ENCODE measurements at regions not wholly inside any gene's neighbourhood (a gene's known extent, or its start where the extent isn't known, plus 50 kb on each side); places are given as distances from the start of the nearest gene placed in this dataset.
"Not testable (repeated sequence)": the region's sequence is repeated elsewhere in the genome, so short reads cannot be mapped to it uniquely, and the experiment has no call there.

- not testable (repeated sequence) for DNase-seq
Observed at GRCh38 chr12:131624756-131625501, 86.0 kb upstream of the SFSWAP start.

- not testable (repeated sequence) for DNase-seq
Observed at GRCh38 chr12:131625966-131626722, 84.7 kb upstream of the SFSWAP start.

GRCh38 chr12:131627151-131628022, 83.5 kb upstream of the SFSWAP start:
- not testable (repeated sequence) for DNase-seq

GRCh38 chr12:131628023-131628740, 82.7 kb upstream of the SFSWAP start:
- DNase-seq: no peak

- no peak for DNase-seq
Observed at GRCh38 chr12:131628766-131629448, 82.0 kb upstream of the SFSWAP start.

- DNase-seq: no peak
Observed at GRCh38 chr12:131631230-131631629, 79.7 kb upstream of the SFSWAP start.

GRCh38 chr12:131631889-131632651, 78.8 kb upstream of the SFSWAP start:
- not testable (repeated sequence) for DNase-seq

GRCh38 chr12:131632652-131633023, 78.3 kb upstream of the SFSWAP start:
- DNase-seq: not testable (repeated sequence)

GRCh38 chr12:131633610-131634009, 77.3 kb upstream of the SFSWAP start:
- not testable (repeated sequence) for DNase-seq

GRCh38 chr12:131634037-131634436, 76.9 kb upstream of the SFSWAP start:
- DNase-seq: no peak

- DNase-seq: not testable (repeated sequence)
Observed at GRCh38 chr12:131635012-131635411, 75.9 kb upstream of the SFSWAP start.

- DNase-seq: no peak
Observed at GRCh38 chr12:131635491-131636122, 75.3 kb upstream of the SFSWAP start.

- no peak for DNase-seq
Observed at GRCh38 chr12:131636266-131636665, 74.6 kb upstream of the SFSWAP start.

GRCh38 chr12:131636940-131637750, 73.7 kb upstream of the SFSWAP start:
- no peak for DNase-seq

- DNase-seq: no peak
Observed at GRCh38 chr12:131637986-131638385, 72.9 kb upstream of the SFSWAP start.

GRCh38 chr12:131639270-131639940, 71.5 kb upstream of the SFSWAP start:
- DNase-seq: no peak

GRCh38 chr12:131640525-131640924, 70.4 kb upstream of the SFSWAP start:
- peak; percentile 56 to 66 for DNase-seq

- DNase-seq: no peak
Observed at GRCh38 chr12:131641315-131641714, 69.6 kb upstream of the SFSWAP start.

GRCh38 chr12:131642101-131642540, 68.8 kb upstream of the SFSWAP start:
- no peak for DNase-seq
